HUES64 (cell line): ENCODE measurements at regions not wholly inside any gene's neighbourhood (a gene's known extent, or its start where the extent isn't known, plus 50 kb on each side); places are given as distances from the start of the nearest gene placed in this dataset.

Experiments used
- H3K27ac ChIP-seq: 2 replicates; pipeline ENCODE4 v1.7.0; 2013; ENCODE audit warnings: low read depth, low read length, inconsistent platforms
- H3K27me3 ChIP-seq: 2 replicates; pipeline ENCODE4 v1.6.1; 2013; ENCODE audit warnings: mild to moderate bottlenecking, low read length; ENCODE audit not compliant: insufficient read depth
- H3K36me3 ChIP-seq: 2 replicates; pipeline ENCODE4 v1.6.1; 2013; ENCODE audit warnings: mild to moderate bottlenecking, low read length; ENCODE audit not compliant: insufficient read depth
- H3K4me1 ChIP-seq: 2 replicates; pipeline ENCODE4 v1.6.1; 2013; ENCODE audit warnings: mild to moderate bottlenecking, low read length, moderate library complexity; ENCODE audit not compliant: insufficient read depth
- H3K4me3 ChIP-seq: 2 replicates; pipeline ENCODE4 v1.5.1; 2013; ENCODE audit warnings: mild to moderate bottlenecking, low read length, moderate library complexity
- H3K9ac ChIP-seq: 2 replicates; pipeline ENCODE4 v1.6.1; 2013; ENCODE audit warnings: mild to moderate bottlenecking, low read depth, low read length
- H3K9me3 ChIP-seq: 2 replicates; pipeline ENCODE4 v1.6.1; 2013; ENCODE audit warnings: low read depth, low read length; ENCODE audit not compliant: insufficient read depth
- WGBS: fragments of 150-250, 120-280 bp; methylation state at CpG from one replicate; pipeline ENCODE4 v1.1.7; 2013; ENCODE audit warnings: missing lambda C conversion rate; 5-methylcytosine and 5-hydroxymethylcytosine counted together

DNA sequence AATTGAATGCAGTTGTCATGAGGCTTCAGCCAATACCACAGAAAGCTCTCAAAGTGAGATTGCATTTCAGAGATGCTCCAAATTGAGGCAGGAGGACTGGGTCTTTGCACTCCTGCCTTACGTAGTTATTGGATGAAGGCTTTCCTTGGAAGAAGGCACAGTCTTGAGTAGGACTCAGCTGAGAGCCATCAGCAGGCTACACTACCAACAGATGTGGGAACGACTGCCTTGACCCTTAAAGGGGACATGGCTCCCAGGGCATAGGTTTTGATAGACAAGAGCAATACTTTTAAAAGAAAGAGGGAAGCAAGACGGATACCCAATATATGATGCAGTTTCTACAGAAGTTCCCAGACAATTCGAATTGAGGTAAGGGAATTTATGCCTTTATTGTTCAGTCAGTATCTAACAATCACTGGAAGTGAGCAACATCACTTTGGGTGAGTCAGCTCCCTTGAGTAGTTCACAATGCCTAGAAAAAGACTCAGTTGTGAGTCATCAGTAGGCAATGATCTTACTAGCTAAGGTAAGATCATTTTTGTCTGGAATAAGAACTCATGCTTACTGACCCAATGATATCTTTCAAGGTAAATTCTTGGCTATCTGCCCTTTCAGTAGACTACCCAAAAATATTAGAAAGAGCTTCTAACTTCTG, 390.8 kb downstream of the GJA1 start:
- peaks cover 4% of the 10 kb centered on the region; the same call in 1 of the 2 replicates for H3K9me3 ChIP-seq
- no peaks in the 10 kb centered on the region for H3K27me3 ChIP-seq
- H3K36me3 ChIP-seq, result no peaks in the 10 kb centered on the region
- peaks cover 43% of the 10 kb centered on the region for H3K4me1 ChIP-seq
- no peak overlapping the region for H3K27ac ChIP-seq
- H3K4me3 ChIP-seq, result no peak overlapping the region
- no peak overlapping the region for H3K9ac ChIP-seq
- WGBS, result 83% methylated on average over 4 of the region's 4 CpGs

GRCh38 chr6:121828146-121828886, 392.9 kb downstream of the GJA1 start:
- H3K9ac ChIP-seq, result no peak overlapping the region
- WGBS, result 79% methylated on average over 2 of the region's 5 CpGs
- H3K27me3 ChIP-seq, result no peaks in the 10 kb centered on the region
- no peaks in the 10 kb centered on the region for H3K9me3 ChIP-seq
- no peak overlapping the region for H3K4me3 ChIP-seq
- no peak overlapping the region for H3K27ac ChIP-seq
- H3K36me3 ChIP-seq, result no peaks in the 10 kb centered on the region
- peaks cover 29% of the 10 kb centered on the region for H3K4me1 ChIP-seq

GRCh38 chr6:121830736-121831135, 395.3 kb downstream of the GJA1 start:
- H3K27ac ChIP-seq, result no peak overlapping the region
- 93% methylated on average over 1 of the region's 1 CpG for WGBS
- no peaks in the 10 kb centered on the region for H3K9me3 ChIP-seq
- no peak overlapping the region for H3K9ac ChIP-seq
- peaks cover 5% of the 10 kb centered on the region; the same call in 1 of the 2 replicates for H3K4me1 ChIP-seq
- no peaks in the 10 kb centered on the region for H3K27me3 ChIP-seq
- no peak overlapping the region for H3K4me3 ChIP-seq
- H3K36me3 ChIP-seq, result no peaks in the 10 kb centered on the region

- no peak overlapping the region for H3K27ac ChIP-seq
- WGBS, result 90% methylated on average over 2 of the region's 2 CpGs
- no peaks in the 10 kb centered on the region for H3K9me3 ChIP-seq
These were observed 400.2 kb downstream of the GJA1 start for GRCh38 chr6:121835662-121836061.

GRCh38 chr6:121837545-121838229, 402.2 kb downstream of the GJA1 start:
- H3K4me1 ChIP-seq, result no peaks in the 10 kb centered on the region
- no peak overlapping the region for H3K4me3 ChIP-seq
- no peak overlapping the region for H3K27ac ChIP-seq

More at GRCh38 chr6:121835662-121836061, 400.2 kb downstream of the GJA1 start:
- Histone ChIP-seq H3K36me3 (no peaks in the 10 kb centered on the region), H3K4me1 (no peaks in the 10 kb centered on the region), H3K9ac (no peak overlapping the region), H3K4me3 (no peak overlapping the region), H3K27me3 (no peaks in the 10 kb centered on the region)

DNA sequence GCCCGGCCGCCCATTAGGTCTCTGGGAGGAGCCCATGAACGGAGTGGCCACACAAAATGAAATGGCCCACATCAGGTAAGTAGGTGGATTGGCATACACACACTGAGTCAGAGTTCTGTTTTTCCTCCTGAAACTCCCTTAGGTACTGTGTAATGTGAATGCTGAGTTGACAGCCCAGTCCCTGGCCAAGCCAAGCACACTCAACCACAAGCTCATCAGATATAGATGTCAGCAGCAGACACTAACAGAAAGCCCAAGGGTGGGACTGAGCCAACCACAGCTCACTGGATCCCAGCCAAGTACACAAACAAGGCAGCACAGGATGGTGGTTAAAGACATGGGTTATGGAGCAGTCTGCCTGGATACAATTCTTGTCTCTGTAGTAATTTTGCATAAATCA, 403.4 kb downstream of the GJA1 start:
- H3K9ac ChIP-seq, result no peak overlapping the region

More at GRCh38 chr6:121837545-121838229, 402.2 kb downstream of the GJA1 start:
- Histone ChIP-seq H3K36me3 (no peaks in the 10 kb centered on the region), H3K9ac (no peak overlapping the region), H3K9me3 (no peaks in the 10 kb centered on the region), H3K27me3 (no peaks in the 10 kb centered on the region)
- 89% methylated on average over 3 of the region's 4 CpGs for WGBS

DNA sequence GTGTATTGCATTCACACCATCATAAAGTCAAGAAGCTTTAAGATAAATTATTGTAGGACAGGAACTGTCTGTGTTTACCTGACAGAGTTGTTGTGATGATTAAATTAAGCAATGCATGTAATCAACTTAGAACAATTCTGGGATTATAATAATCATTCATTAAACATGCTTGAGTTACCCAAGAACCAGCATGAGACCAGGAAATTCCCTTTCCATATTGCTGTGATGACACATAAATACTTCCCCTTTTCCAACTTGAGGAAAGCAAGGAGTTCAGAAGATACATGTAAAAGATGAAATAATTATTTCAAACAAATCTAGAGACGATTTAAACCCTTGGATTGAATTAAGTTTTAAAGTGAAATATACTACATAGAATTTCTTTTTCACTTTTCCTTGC, 404.4 kb downstream of the GJA1 start:
- no peaks in the 10 kb centered on the region for H3K27me3 ChIP-seq
- H3K9me3 ChIP-seq, result no peaks in the 10 kb centered on the region
- no peaks in the 10 kb centered on the region for H3K4me1 ChIP-seq
- no peaks in the 10 kb centered on the region for H3K36me3 ChIP-seq
- no peak overlapping the region for H3K27ac ChIP-seq
- no peak overlapping the region for H3K4me3 ChIP-seq
- no CpG with 5 or more reads among the region's 1 CpG for WGBS
- no peak overlapping the region for H3K9ac ChIP-seq

More for the DNA sequence above, 403.4 kb downstream of the GJA1 start:
- Histone ChIP-seq H3K4me3 (no peak overlapping the region), H3K9me3 (no peaks in the 10 kb centered on the region), H3K27ac (no peak overlapping the region), H3K36me3 (no peaks in the 10 kb centered on the region), H3K27me3 (no peaks in the 10 kb centered on the region), H3K4me1 (no peaks in the 10 kb centered on the region)
- WGBS, result 97% methylated on average over 3 of the region's 3 CpGs

DNA sequence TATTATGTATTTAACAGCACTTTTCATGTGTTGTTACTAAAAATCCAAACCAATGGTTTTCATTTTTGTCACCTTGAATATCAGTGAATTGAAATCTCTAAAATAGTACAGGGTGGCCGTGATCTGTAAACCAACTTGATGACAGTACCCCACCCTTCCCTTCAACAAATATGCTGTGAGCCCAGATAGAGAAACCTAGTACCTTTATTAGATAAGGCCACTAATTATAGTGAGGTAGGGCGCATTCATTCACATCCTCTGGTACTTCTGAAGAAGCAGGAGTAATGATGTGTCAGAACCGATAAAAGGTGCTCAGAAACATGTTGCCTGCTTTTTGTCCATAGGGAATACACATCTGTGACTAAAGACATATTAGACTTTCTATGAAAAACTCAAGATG, 409.5 kb downstream of the GJA1 start:
- no peak overlapping the region for H3K9ac ChIP-seq
- H3K4me3 ChIP-seq, result no peak overlapping the region
- H3K27ac ChIP-seq, result no peak overlapping the region
- no peaks in the 10 kb centered on the region for H3K27me3 ChIP-seq
- H3K36me3 ChIP-seq, result no peaks in the 10 kb centered on the region
- no peaks in the 10 kb centered on the region for H3K9me3 ChIP-seq
- H3K4me1 ChIP-seq, result peaks cover 22% of the 10 kb centered on the region
- WGBS, result 97% methylated on average over 3 of the region's 3 CpGs

DNA sequence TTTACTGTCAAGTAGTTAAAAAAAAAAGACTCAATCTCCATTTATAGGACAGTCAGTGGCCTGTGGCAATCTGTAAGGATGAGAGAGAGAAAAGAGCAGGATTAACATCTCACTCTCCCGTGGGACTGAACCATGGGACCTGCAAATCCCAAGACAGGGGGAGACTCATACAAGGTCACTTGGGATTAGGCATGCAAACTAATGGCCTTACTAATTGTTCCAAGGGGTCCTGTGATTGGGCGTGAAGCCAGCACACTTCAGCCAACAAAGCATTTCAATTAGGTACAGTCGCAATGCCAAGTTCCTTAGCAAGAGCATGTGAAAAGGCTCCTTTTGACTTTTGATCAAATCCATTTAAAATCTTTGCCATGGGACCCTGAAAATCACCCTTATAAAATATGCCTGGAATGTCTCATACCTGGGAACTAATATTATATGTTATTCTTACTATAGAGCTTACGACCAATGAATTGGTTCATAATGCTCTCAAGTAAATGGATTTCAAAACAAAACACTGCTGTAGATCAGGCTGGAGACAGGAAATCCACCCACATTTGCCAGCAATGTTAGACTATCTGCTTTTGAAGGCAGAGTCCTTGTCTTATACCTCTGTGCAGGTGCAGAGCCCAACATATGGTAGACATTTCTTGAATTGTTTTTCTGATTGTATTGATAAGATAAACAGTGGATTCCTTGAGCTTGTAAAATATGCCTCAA, 412.5 kb downstream of the GJA1 start:
- Histone ChIP-seq H3K4me1 (peaks cover 40% of the 10 kb centered on the region), H3K36me3 (no peaks in the 10 kb centered on the region), H3K9ac (no peak overlapping the region), H3K27me3 (no peaks in the 10 kb centered on the region), H3K4me3 (no peak overlapping the region), H3K9me3 (no peaks in the 10 kb centered on the region), H3K27ac (0 out of 2 replicates have a peak overlapping the region, but pooled peaks have one; percentile 24)
- 74% methylated on average over 4 of the region's 4 CpGs for WGBS

DNA sequence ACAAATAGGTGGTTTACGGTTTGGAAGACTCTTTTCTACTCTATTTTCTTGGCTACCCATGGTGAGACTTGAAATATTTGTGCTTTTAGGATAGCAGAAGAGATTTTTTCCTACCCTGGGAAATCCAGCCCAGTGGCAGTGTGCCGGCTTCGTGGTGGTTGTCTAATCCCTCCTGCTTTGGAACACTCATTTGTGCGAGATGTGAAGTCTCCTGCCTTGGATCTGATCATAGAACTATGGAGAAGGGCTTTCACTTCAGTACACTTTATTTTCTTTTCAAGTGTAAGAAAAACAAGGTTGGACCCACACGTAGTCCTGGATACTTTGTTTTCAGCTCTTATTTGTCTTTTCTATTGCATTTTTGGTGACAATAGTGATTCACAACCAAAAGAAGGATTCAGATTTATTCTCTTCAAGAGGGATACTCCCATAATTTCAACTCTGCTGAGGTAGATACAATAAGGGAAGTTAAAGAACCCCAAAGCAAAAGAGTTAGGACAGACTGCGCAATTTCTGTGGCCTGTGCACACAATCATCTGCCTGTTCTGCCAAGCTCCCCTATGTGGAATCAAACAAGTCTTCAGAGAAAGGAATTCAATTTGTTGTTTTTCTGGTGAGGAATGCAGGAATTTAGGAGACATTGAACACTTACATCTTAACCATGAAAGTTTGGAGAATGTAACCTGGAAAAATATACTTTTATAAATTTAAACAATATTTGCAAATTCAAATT, 413.2 kb downstream of the GJA1 start:
- WGBS, result 80% methylated on average over 6 of the region's 6 CpGs
- Histone ChIP-seq H3K9me3 (no peaks in the 10 kb centered on the region), H3K4me1 (peaks cover 45% of the 10 kb centered on the region), H3K27ac (0 out of 2 replicates have a peak overlapping the region, but pooled peaks have one; percentile 24), H3K27me3 (no peaks in the 10 kb centered on the region), H3K36me3 (no peaks in the 10 kb centered on the region), H3K9ac (no peak overlapping the region), H3K4me3 (no peak overlapping the region)
